ENCODE measurements at regions not wholly inside any gene's neighbourhood (a gene's known extent, or its start where the extent isn't known, plus 50 kb on each side); places are given as distances from the start of the nearest gene placed in this dataset.

GRCh38 chr10:3716093-3716492 lies 68.9 kb downstream of the KLF6 start:
- ATAC-seq (no peak), DNase-seq (no peak)
- TF ChIP-seq, protein P1, sequence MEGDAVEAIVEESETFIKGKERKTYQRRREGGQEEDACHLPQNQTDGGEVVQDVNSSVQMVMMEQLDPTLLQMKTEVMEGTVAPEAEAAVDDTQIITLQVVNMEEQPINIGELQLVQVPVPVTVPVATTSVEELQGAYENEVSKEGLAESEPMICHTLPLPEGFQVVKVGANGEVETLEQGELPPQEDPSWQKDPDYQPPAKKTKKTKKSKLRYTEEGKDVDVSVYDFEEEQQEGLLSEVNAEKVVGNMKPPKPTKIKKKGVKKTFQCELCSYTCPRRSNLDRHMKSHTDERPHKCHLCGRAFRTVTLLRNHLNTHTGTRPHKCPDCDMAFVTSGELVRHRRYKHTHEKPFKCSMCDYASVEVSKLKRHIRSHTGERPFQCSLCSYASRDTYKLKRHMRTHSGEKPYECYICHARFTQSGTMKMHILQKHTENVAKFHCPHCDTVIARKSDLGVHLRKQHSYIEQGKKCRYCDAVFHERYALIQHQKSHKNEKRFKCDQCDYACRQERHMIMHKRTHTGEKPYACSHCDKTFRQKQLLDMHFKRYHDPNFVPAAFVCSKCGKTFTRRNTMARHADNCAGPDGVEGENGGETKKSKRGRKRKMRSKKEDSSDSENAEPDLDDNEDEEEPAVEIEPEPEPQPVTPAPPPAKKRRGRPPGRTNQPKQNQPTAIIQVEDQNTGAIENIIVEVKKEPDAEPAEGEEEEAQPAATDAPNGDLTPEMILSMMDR (IDR thresholded peaks at IDR 0.05), result no peak
- no peaks in the 10 kb centered on the region for H3K36me3 ChIP-seq
- H3K27me3 ChIP-seq, result no peaks in the 10 kb centered on the region
- H3K4me1 ChIP-seq, result peaks cover 0 to 10% (median 4%) of the 10 kb centered on the region in 9 donors
- no peak overlapping the region for H3K4me3 ChIP-seq
- whole genome bisulfite sequencing, 2 donors, result 89 to 90% methylated on average over 9 of the region's 9 CpGs
- H3K9me3 ChIP-seq, result peaks cover 0 to 16% (median 6%) of the 10 kb centered on the region in 11 donors
- H3K27ac ChIP-seq, result no peak overlapping the region
- intact Hi-C loops (cut with DNase I), result no loop called here

DNA sequence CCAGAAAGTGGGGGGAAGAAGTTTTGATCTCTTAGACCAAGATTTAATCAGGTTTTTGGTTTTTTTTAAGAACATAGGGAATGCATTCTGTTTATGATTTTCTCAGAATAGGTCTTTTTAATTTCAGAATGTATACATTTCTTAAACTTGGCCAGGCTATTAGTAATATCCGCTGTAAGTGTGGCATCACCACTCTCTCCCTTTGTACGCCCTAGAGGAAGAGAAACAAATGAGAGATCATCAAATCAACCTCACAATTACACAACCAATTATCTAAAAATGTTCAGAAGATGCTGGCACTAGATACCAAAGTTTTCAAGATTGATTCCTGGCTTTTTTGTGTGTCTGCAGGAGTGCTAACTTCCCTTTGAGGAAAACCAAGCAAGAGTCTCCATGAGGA lies 70.0 kb downstream of the KLF6 start:
- peaks cover 0 to 16% (median 6%) of the 10 kb centered on the region in 11 donors for H3K9me3 ChIP-seq
- H3K27me3 ChIP-seq, result no peaks in the 10 kb centered on the region
- peaks cover 0 to under 1% (median 0%) of the 10 kb centered on the region in 9 donors for H3K4me1 ChIP-seq
- no peak overlapping the region for H3K4me3 ChIP-seq
- no peak overlapping the region for H3K27ac ChIP-seq
- DNase-seq (no peak), ATAC-seq (no peak)
- TF ChIP-seq, protein P1 (IDR thresholded peaks at IDR 0.05), result no peak
- 97% methylated on average over 2 of the region's 2 CpGs for WGBS, 2 donors
- intact Hi-C loops (cut with DNase I), result no loop called here
- H3K36me3 ChIP-seq, result no peaks in the 10 kb centered on the region

DNA sequence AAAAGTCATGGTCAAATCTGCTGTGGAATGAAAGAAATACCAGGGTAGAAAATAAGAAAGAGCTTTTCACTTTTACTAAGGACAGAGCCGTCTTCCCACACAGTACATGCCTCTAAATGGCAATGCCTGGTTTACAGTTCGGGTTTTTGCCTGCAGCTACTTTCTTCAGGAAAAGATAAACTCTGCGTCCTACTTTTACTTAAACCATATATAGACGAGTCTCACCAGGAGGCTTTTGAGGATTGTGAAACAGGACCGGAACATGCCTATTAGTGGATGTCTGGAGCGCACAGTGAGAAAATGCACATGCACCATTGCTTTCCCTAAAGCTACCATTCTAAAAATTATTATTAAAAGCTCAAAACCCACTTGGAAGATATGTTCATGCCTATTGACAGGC lies 70.5 kb downstream of the KLF6 start:
- H3K9me3 ChIP-seq, result peaks cover 0 to 16% (median 6%) of the 10 kb centered on the region in 11 donors
- H3K27ac ChIP-seq, result no peak overlapping the region
- TF ChIP-seq, protein P1 (IDR thresholded peaks at IDR 0.05), result no peak
- ATAC-seq (no peak), DNase-seq (no peak)
- 89 to 92% methylated on average over 6 of the region's 6 CpGs for WGBS, 2 donors
- no peaks in the 10 kb centered on the region for H3K36me3 ChIP-seq
- H3K4me3 ChIP-seq, result no peak overlapping the region
- no peaks in the 10 kb centered on the region for H3K27me3 ChIP-seq
- intact Hi-C loops (cut with DNase I), result no loop called here
- H3K4me1 ChIP-seq, result no peaks in the 10 kb centered on the region

- Histone ChIP-seq H3K27me3 (no peaks in the 10 kb centered on the region), H3K4me3 (no peak overlapping the region), H3K4me1 (no peaks in the 10 kb centered on the region), H3K36me3 (no peaks in the 10 kb centered on the region), H3K27ac (no peak overlapping the region), H3K9me3 (peaks cover 0 to 16% (median 6%) of the 10 kb centered on the region in 11 donors)
- DNase-seq (no peak), ATAC-seq (no peak)
- WGBS, 2 donors, result 93 to 98% methylated on average over 1 of the region's 1 CpG
- TF ChIP-seq, protein P1 (IDR thresholded peaks at IDR 0.05), result no peak
- intact Hi-C loops (cut with DNase I), result no loop called here
Observed at GRCh38 chr10:3712707-3713106, 72.3 kb downstream of the KLF6 start.
